Panc1 (cell line): ENCODE measurements at regions not wholly inside any gene's neighbourhood (a gene's known extent, or its start where the extent isn't known, plus 50 kb on each side); places are given as distances from the start of the nearest gene placed in this dataset.

Experiments used
- ATAC-seq: fragments of 200-7000 bp; cut with Tn5 transposase; 2 replicates; pipeline ENCODE4 v1.9.1; 2020; ENCODE audit warnings: mild to moderate bottlenecking, moderate library complexity
- BruUV-seq: library from RNA; stranded (reverse); fragments of 400-500 nt; replicated peaks from 2 replicates; lab custom pipeline; 2021; lab: Mats Ljungman, UMichigan
- CTCF ChIA-PET: fragments of 300-600 bp; sonication (Branson Sonifier 250); formaldehyde crosslinking; loops from one replicate; lab custom pipeline; 2022; ENCODE audit warnings: antibody characterized with exemption; lab: Charles Lee
- POLR2A ChIA-PET: fragments of 300-600 bp; sonication (Branson Sonifier 250); formaldehyde crosslinking; loops from one replicate; lab custom pipeline; 2022; ENCODE audit warnings: antibody characterized with exemption; lab: Charles Lee
- DNase-seq: peaks from one replicate; pipeline ENCODE4 v3.0.0-alpha.2; 2010; ENCODE audit warnings: low read depth, low spot score
- H3K27ac ChIP-seq: 2 replicates; pipeline ENCODE4 v1.5.1; 2011; ENCODE audit warnings: mild to moderate bottlenecking, low read length, inconsistent platforms
- H3K27me3 ChIP-seq: fragments of 200-500 bp; sonication (Bioruptor generic); 2 replicates; pipeline ENCODE4 v1.6.0; 2014; ENCODE audit warnings: low read length, inconsistent platforms; ENCODE audit not compliant: control insufficient read depth, insufficient read depth
- H3K36me3 ChIP-seq: fragments of 200-500 bp; sonication (Bioruptor generic); 2 replicates; pipeline ENCODE4 v1.5.1; 2014; ENCODE audit warnings: inconsistent platforms, mild to moderate bottlenecking, low read length, moderate library complexity; ENCODE audit not compliant: control insufficient read depth, insufficient read depth
- H3K4me1 ChIP-seq: 2 replicates; pipeline ENCODE4 v1.5.1; 2011; ENCODE audit warnings: inconsistent platforms, mild to moderate bottlenecking, low read length, moderate library complexity; ENCODE audit not compliant: control insufficient read depth, insufficient read depth
- H3K4me3 ChIP-seq, 2 experiments: 2 replicates each; pipeline ENCODE4 v1.5.1; 2011 to 2012; ENCODE audit warnings: low read depth in 2 of 2, low read length in 2 of 2, mild to moderate bottlenecking in 2 of 2, inconsistent platforms in 1 of 2, moderate library complexity in 1 of 2
- H3K9me3 ChIP-seq: fragments of 200-500 bp; sonication (Bioruptor generic); 2 replicates; pipeline ENCODE4 v1.5.1; 2014; ENCODE audit warnings: low read depth, mild to moderate bottlenecking, inconsistent platforms, low read length, moderate library complexity; ENCODE audit not compliant: control insufficient read depth, insufficient read depth
- POLR2AphosphoS5 ChIP-seq: IDR thresholded peaks from 2 replicates; pipeline ENCODE4 v1.6.1; 2012; ENCODE audit warnings: mild to moderate bottlenecking, low read depth, low read length, moderate library complexity
- SIN3A ChIP-seq: IDR thresholded peaks from 2 replicates; pipeline ENCODE4 v1.6.1; 2012; ENCODE audit warnings: low read depth, mild to moderate bottlenecking, low read length, moderate library complexity, borderline replicate concordance; ENCODE audit not compliant: insufficient read depth
- TCF7L2 ChIP-seq: IDR thresholded peaks from 2 replicates; pipeline ENCODE4 v1.6.1; 2011; ENCODE audit warnings: mild to moderate bottlenecking, low read depth, low read length, inconsistent platforms
- in situ Hi-C: cut with HindIII; loops from 2 replicates; pipeline ENCODE4 v1.10.0; 2016; ENCODE audit warnings: low sequenced_read_pairs, low pct_unique_long_range_greater_than_20kb
- intact Hi-C: fragments of 100-400 bp; cut with micrococcal nuclease; formaldehyde crosslinking; loops from one replicate; pipeline ENCODE4 v1.10.0; 2022; ENCODE audit not compliant: unreplicated experiment
- TF ChIP-seq, protein P1 (sequence below): fragments of 450-650 bp; IDR thresholded peaks from 2 replicates; pipeline ENCODE4 v1.5.1; 2017; ENCODE audit warnings: mild to moderate bottlenecking
- TF ChIP-seq, protein P2 (sequence below), 2 experiments: IDR thresholded peaks; 2 replicates each; pipeline ENCODE4 v1.6.1; 2011 to 2012; ENCODE audit warnings: low read depth in 2 of 2, control low read depth in 1 of 2, low read length in 1 of 2, mild to moderate bottlenecking in 1 of 2, moderate library complexity in 1 of 2; ENCODE audit not compliant: insufficient read depth in 1 of 2

DNA sequence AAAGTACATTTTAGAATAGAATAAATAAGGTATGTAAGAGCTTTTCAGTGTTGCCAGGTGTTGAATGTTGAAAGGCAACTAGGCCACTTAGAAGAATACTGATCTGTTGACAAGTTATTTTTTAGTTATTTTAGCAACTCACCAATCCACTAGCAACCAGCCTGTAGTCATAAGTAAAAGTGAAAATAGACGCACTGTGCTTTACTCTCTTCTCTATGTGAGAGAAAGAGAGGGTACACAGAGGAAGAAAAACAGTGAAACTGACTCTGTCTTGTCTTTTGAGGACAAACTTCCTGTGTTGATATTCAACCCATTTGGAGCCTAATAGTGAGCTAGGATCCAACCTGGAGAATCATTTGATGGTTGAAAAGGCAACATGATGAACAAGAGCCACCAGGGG lies 327.1 kb upstream of the GOLIM4 start:
- BruUV-seq: no TSS peak
- Histone ChIP-seq H3K9me3 (no peaks in the 10 kb centered on the region), H3K27me3 (no peaks in the 10 kb centered on the region), H3K4me1 (no peaks in the 10 kb centered on the region), H3K36me3 (no peaks in the 10 kb centered on the region), H3K27ac (no peak overlapping the region), H3K4me3 (no peak overlapping the region)
- intact Hi-C loops: no loop called here
- ChIA-PET CTCF (no interaction called here), POLR2A (no interaction called here)
- in situ Hi-C loops: no loop called here
- DNase-seq (no peak), ATAC-seq (no peak)
- TF ChIP-seq, protein P1, sequence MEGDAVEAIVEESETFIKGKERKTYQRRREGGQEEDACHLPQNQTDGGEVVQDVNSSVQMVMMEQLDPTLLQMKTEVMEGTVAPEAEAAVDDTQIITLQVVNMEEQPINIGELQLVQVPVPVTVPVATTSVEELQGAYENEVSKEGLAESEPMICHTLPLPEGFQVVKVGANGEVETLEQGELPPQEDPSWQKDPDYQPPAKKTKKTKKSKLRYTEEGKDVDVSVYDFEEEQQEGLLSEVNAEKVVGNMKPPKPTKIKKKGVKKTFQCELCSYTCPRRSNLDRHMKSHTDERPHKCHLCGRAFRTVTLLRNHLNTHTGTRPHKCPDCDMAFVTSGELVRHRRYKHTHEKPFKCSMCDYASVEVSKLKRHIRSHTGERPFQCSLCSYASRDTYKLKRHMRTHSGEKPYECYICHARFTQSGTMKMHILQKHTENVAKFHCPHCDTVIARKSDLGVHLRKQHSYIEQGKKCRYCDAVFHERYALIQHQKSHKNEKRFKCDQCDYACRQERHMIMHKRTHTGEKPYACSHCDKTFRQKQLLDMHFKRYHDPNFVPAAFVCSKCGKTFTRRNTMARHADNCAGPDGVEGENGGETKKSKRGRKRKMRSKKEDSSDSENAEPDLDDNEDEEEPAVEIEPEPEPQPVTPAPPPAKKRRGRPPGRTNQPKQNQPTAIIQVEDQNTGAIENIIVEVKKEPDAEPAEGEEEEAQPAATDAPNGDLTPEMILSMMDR: no peak
- TF ChIP-seq, protein P2, sequence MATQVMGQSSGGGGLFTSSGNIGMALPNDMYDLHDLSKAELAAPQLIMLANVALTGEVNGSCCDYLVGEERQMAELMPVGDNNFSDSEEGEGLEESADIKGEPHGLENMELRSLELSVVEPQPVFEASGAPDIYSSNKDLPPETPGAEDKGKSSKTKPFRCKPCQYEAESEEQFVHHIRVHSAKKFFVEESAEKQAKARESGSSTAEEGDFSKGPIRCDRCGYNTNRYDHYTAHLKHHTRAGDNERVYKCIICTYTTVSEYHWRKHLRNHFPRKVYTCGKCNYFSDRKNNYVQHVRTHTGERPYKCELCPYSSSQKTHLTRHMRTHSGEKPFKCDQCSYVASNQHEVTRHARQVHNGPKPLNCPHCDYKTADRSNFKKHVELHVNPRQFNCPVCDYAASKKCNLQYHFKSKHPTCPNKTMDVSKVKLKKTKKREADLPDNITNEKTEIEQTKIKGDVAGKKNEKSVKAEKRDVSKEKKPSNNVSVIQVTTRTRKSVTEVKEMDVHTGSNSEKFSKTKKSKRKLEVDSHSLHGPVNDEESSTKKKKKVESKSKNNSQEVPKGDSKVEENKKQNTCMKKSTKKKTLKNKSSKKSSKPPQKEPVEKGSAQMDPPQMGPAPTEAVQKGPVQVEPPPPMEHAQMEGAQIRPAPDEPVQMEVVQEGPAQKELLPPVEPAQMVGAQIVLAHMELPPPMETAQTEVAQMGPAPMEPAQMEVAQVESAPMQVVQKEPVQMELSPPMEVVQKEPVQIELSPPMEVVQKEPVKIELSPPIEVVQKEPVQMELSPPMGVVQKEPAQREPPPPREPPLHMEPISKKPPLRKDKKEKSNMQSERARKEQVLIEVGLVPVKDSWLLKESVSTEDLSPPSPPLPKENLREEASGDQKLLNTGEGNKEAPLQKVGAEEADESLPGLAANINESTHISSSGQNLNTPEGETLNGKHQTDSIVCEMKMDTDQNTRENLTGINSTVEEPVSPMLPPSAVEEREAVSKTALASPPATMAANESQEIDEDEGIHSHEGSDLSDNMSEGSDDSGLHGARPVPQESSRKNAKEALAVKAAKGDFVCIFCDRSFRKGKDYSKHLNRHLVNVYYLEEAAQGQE (IDR thresholded peaks at IDR 0.05; ENCODE audit: insufficient read depth in 1 of 2, low read depth in 2 of 2, low read length in 1 of 2): no peak
- TF ChIP-seq POLR2AphosphoS5: no peak
- no peak for TF ChIP-seq SIN3A

DNA sequence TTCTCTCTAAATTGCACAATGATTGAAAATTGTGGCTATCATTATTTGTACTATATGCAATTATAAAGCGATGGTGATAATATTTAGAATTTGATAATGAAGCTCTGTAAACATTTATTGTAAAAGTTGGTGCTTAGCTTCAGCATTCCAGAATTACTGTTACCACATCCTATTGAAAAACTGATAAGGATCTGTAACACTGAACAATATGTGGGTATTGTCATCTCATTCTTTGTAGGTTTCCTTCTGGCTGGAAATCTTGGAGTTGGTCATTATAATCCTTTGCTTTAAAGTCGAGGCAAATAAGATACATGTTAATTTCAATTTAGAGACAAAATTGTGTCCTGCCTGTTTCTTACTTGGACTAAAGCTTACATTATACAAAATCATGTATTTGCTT lies 323.4 kb upstream of the GOLIM4 start:
- Histone ChIP-seq H3K4me3 (no peak overlapping the region), H3K9me3 (no peaks in the 10 kb centered on the region), H3K27me3 (no peaks in the 10 kb centered on the region), H3K4me1 (no peaks in the 10 kb centered on the region), H3K27ac (no peak overlapping the region), H3K36me3 (no peaks in the 10 kb centered on the region)
- in situ Hi-C loops: no loop called here
- CTCF ChIA-PET: no interaction called here
- TF ChIP-seq, protein P1: no peak
- TF ChIP-seq POLR2AphosphoS5: no peak
- no peak for TF ChIP-seq SIN3A
- TF ChIP-seq, protein P2 (IDR thresholded peaks at IDR 0.05; ENCODE audit: insufficient read depth in 1 of 2, low read depth in 2 of 2, low read length in 1 of 2): no peak
- no peak for TF ChIP-seq TCF7L2
- intact Hi-C loops: no loop called here
- ATAC-seq (no peak), DNase-seq (no peak)
- POLR2A ChIA-PET: no interaction called here
- no TSS peak for BruUV-seq
